HL-60 (cell line): ENCODE measurements at regions not wholly inside any gene's neighbourhood (a gene's known extent, or its start where the extent isn't known, plus 50 kb on each side); places are given as distances from the start of the nearest gene placed in this dataset.

Source experiments
- DNase-seq, 2 experiments: peaks; one replicate each; pipeline ENCODE4 v3.0.0-alpha.2; 2010 to 2020; ENCODE audit warnings: low read depth in 1 of 2, low spot score in 1 of 2
- H3K27ac ChIP-seq: fragments of 250-450 bp; sonication (Bioruptor Pico); replicated peaks from 2 replicates; pipeline ENCODE4 v1.5.1; 2020; ENCODE audit warnings: mild to moderate bottlenecking, moderate library complexity
- H3K27me3 ChIP-seq: fragments of 250-450 bp; sonication (Bioruptor Pico); 2 replicates; pipeline ENCODE4 v1.5.1; 2021; ENCODE audit warnings: mild to moderate bottlenecking, moderate library complexity; ENCODE audit not compliant: insufficient read depth, poor library complexity, severe bottlenecking
- H3K4me3 ChIP-seq: replicated peaks from 2 replicates; pipeline ENCODE4 v1.5.1; 2011; ENCODE audit warnings: mild to moderate bottlenecking, control low read depth, low read length; ENCODE audit not compliant: insufficient read depth
- GABPA ChIP-seq: IDR thresholded peaks from 2 replicates; pipeline ENCODE4 v1.6.1; 2012; ENCODE audit warnings: low read depth
- POLR2AphosphoS5 ChIP-seq: IDR thresholded peaks from 2 replicates; pipeline ENCODE4 v1.6.1; 2012; ENCODE audit warnings: low read depth
- SPI1 ChIP-seq: IDR thresholded peaks from 2 replicates; pipeline ENCODE4 v1.6.1; 2012; ENCODE audit warnings: low read depth, mild to moderate bottlenecking, borderline replicate concordance
- TF ChIP-seq, protein P1 (sequence below): IDR thresholded peaks from one replicate; pipeline ENCODE4 v1.5.1; 2011; ENCODE audit warnings: low read length, control low read depth, inconsistent platforms; ENCODE audit not compliant: insufficient read depth
- TF ChIP-seq, protein P2 (sequence below): IDR thresholded peaks from 2 replicates; pipeline ENCODE4 v1.6.1; 2012; ENCODE audit warnings: low read depth; ENCODE audit not compliant: insufficient replicate concordance

DNA sequence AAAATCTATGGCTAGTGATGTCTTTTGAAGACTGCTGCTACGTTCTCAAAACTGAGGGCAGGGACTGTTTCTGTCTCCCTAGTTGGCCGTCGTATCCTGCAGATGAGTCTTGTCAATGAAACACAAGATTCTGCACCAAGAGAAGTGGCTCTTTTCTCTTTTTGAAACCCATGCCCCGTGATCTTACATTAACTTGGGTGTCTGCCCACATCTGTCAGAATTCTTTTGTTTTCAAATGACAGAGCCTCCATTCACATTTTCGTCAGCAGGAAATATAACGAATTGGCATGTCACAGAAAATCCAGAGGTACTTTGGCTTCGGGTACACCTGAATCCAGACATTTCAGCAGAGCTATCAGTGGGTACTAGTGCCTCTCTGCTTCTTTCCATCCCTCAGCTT is 331.3 kb upstream of the PROK2 start:
- H3K27me3 ChIP-seq, result no peaks in the 10 kb centered on the region
- TF ChIP-seq POLR2AphosphoS5 (no peak), SPI1 (no peak), GABPA (no peak)
- TF ChIP-seq, protein P1, sequence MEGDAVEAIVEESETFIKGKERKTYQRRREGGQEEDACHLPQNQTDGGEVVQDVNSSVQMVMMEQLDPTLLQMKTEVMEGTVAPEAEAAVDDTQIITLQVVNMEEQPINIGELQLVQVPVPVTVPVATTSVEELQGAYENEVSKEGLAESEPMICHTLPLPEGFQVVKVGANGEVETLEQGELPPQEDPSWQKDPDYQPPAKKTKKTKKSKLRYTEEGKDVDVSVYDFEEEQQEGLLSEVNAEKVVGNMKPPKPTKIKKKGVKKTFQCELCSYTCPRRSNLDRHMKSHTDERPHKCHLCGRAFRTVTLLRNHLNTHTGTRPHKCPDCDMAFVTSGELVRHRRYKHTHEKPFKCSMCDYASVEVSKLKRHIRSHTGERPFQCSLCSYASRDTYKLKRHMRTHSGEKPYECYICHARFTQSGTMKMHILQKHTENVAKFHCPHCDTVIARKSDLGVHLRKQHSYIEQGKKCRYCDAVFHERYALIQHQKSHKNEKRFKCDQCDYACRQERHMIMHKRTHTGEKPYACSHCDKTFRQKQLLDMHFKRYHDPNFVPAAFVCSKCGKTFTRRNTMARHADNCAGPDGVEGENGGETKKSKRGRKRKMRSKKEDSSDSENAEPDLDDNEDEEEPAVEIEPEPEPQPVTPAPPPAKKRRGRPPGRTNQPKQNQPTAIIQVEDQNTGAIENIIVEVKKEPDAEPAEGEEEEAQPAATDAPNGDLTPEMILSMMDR, result no peak
- TF ChIP-seq, protein P2, sequence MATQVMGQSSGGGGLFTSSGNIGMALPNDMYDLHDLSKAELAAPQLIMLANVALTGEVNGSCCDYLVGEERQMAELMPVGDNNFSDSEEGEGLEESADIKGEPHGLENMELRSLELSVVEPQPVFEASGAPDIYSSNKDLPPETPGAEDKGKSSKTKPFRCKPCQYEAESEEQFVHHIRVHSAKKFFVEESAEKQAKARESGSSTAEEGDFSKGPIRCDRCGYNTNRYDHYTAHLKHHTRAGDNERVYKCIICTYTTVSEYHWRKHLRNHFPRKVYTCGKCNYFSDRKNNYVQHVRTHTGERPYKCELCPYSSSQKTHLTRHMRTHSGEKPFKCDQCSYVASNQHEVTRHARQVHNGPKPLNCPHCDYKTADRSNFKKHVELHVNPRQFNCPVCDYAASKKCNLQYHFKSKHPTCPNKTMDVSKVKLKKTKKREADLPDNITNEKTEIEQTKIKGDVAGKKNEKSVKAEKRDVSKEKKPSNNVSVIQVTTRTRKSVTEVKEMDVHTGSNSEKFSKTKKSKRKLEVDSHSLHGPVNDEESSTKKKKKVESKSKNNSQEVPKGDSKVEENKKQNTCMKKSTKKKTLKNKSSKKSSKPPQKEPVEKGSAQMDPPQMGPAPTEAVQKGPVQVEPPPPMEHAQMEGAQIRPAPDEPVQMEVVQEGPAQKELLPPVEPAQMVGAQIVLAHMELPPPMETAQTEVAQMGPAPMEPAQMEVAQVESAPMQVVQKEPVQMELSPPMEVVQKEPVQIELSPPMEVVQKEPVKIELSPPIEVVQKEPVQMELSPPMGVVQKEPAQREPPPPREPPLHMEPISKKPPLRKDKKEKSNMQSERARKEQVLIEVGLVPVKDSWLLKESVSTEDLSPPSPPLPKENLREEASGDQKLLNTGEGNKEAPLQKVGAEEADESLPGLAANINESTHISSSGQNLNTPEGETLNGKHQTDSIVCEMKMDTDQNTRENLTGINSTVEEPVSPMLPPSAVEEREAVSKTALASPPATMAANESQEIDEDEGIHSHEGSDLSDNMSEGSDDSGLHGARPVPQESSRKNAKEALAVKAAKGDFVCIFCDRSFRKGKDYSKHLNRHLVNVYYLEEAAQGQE, result no peak
- H3K4me3 ChIP-seq, result no peak overlapping the region
- DNase-seq, result no peak
- no peak overlapping the region for H3K27ac ChIP-seq

DNA sequence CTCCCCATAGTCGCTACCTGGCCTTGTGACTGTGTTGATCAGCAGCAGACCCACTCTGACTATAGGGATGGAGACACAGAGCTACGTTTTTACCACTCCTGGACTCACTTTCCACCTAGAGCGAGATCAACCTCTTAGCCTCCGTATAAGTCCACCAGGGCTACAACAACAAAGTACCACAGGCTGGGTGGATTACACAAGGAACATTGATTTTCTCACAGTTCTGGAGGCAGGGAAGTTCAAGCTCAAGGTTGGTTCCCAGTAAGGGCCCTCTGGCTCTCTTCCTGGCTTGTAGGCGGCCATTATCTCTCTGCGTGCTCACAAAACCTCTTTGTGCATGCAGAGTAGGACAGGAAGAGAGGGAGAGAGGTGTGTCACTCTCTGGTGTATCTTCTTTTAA is 330.4 kb upstream of the PROK2 start:
- DNase-seq, result no peak
- Histone ChIP-seq H3K27me3 (no peaks in the 10 kb centered on the region), H3K27ac (no peak overlapping the region), H3K4me3 (no peak overlapping the region)
- TF ChIP-seq GABPA, result no peak
- TF ChIP-seq, protein P2, result no peak
- TF ChIP-seq, protein P1, result no peak

DNA sequence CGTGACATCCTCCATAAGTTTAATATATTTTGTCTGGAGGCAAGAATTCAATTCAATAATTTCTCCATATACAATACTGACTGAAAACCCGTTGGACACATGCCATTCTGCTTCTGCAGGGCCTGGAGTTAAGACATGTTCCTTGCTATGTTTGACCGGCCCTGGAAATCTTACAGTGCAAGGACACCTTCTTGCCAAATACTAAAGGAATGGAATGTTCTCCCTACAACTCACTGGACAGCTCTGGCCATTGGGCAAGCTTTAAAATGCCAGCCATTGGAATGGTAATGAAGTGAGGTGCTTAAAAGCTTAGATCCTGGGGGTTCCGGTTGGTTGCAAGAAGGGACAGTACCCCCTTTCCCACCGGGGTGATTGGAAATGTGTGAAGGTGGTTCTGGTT is 329.8 kb upstream of the PROK2 start:
- no peaks in the 10 kb centered on the region for H3K27me3 ChIP-seq
- no peak overlapping the region for H3K4me3 ChIP-seq
- no peak for TF ChIP-seq GABPA
- TF ChIP-seq, protein P2, result no peak
- TF ChIP-seq, protein P1, result no peak
- TF ChIP-seq SPI1, result no peak
- no peak for TF ChIP-seq POLR2AphosphoS5
- no peak overlapping the region for H3K27ac ChIP-seq
- no peak for DNase-seq
